ENCODE measurements at regions not wholly inside any gene's neighbourhood (a gene's known extent, or its start where the extent isn't known, plus 50 kb on each side); places are given as distances from the start of the nearest gene placed in this dataset.

DNA sequence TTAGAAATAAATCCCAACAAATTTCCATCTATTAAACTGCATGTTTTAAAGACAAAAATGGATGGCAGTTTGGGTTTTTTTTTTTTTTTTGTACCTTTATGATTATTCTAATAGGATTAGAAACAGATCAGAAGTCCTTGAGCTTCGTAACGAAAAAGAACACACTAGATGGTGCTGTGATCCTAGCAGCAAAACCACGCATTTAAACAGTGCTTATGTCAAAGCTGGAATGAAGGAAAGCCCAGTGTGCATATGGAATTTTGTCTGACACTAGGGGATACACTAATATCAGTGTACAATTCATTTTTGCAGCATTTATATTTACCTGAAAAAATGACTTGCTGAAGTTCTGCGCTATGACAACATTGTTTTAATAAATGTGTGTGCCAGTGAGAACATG lies 229.1 kb downstream of the VEGFC start:
- RAD21 ChIA-PET (ENCODE audit: low non-redundant PET in 1 of 2, low total read pairs in 2 of 2, uncharacterized antibody in 2 of 2, unreplicated experiment in 2 of 2), result no interaction called here
- no peaks in the 10 kb centered on the region for H3K9me2 ChIP-seq (ENCODE audit: insufficient read depth)
- DNase-seq (ENCODE audit: low read depth, low spot score) (no peak), ATAC-seq (no peak)
- intact Hi-C loops (cut with micrococcal nuclease), result no loop called here
- H3K27ac ChIP-seq (ENCODE audit: low read depth, low read length), result no peak overlapping the region
- H3K4me2 ChIP-seq (ENCODE audit: low read length), result no peak overlapping the region
- no peaks in the 10 kb centered on the region for H3K79me2 ChIP-seq (ENCODE audit: insufficient read depth, low read length)
- no TSS peak for BruUV-seq (replicated peaks)
- no peak overlapping the region for H3K4me3 ChIP-seq (replicated peaks in 1 of 2; ENCODE audit: low read depth in 1 of 2, low read length in 2 of 2)
- TF ChIP-seq EZH2phosphoT487 (IDR thresholded peaks at IDR 0.05; ENCODE audit: borderline replicate concordance) (no peak), RAD21 (IDR thresholded peaks at IDR 0.05; ENCODE audit: low read depth) (peak; percentile 38), CTCF (IDR thresholded peaks at IDR 0.05 in 2 of 3, conservative IDR thresholded peaks at IDR 0.05 in 1 of 3; ENCODE audit: borderline replicate concordance in 1 of 3, insufficient read depth in 1 of 3, low read depth in 2 of 3, low read length in 2 of 3) (peak in 1 of 3 experiments; percentile 25; a peak in 1 of 6 replicates), JUND (IDR thresholded peaks at IDR 0.05) (no peak)
- CTCF ChIA-PET, result interaction anchor here (0.7 to 2.6 kb wide), 2 partner anchors 22 to 484 kb away, joined by 3 to 15 read pairs; no protein-coding TSS in a partner anchor
- POLR2A ChIA-PET, result no interaction called here
- no peak overlapping the region for H3K9ac ChIP-seq (ENCODE audit: low read length)
- H3K27me3 ChIP-seq (ENCODE audit: insufficient read depth, low read length), result no peaks in the 10 kb centered on the region
- H4K20me1 ChIP-seq (ENCODE audit: insufficient read depth), result no peaks in the 10 kb centered on the region
- no peaks in the 10 kb centered on the region for H3K36me3 ChIP-seq (ENCODE audit: control insufficient read depth in 1 of 2, insufficient read depth in 2 of 2, low read length in 2 of 2)
- no peak overlapping the region for H2AFZ ChIP-seq (ENCODE audit: low read depth, low read length, poor library complexity, severe bottlenecking)
- H3K9me3 ChIP-seq (ENCODE audit: control insufficient read depth in 1 of 2, insufficient read depth in 1 of 2, low read depth in 1 of 2, low read length in 2 of 2), result no peaks in the 10 kb centered on the region
- no peaks in the 10 kb centered on the region for H3K4me1 ChIP-seq (ENCODE audit: control insufficient read depth in 1 of 2, insufficient read depth in 2 of 2, low read length in 2 of 2)

DNA sequence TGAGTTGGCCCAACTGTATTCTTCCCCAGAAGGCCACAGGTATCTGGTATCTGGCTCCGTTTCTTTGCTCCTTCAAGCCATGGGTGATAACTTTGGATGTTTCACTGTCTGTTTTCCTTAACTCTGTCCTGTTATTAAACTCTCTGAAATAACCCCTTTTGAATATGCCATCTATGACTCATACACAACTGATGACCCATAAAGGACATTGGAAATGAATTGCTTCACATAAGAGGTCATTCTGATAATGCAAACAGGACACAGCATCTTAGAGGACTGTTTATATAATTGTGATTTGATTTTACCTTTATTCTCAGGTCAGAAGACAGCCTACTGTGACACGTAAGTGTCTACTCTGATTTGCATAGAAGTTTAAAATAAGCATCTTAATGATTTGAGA lies 227.7 kb downstream of the VEGFC start:
- Histone ChIP-seq H3K4me1 (ENCODE audit: control insufficient read depth in 1 of 2, insufficient read depth in 2 of 2, low read length in 2 of 2) (no peaks in the 10 kb centered on the region), H3K4me3 (replicated peaks in 1 of 2; ENCODE audit: low read depth in 1 of 2, low read length in 2 of 2) (no peak overlapping the region), H3K9me3 (ENCODE audit: control insufficient read depth in 1 of 2, insufficient read depth in 1 of 2, low read depth in 1 of 2, low read length in 2 of 2) (no peaks in the 10 kb centered on the region), H3K9me2 (ENCODE audit: insufficient read depth) (no peaks in the 10 kb centered on the region), H2AFZ (ENCODE audit: low read depth, low read length, poor library complexity, severe bottlenecking) (no peak overlapping the region), H3K79me2 (ENCODE audit: insufficient read depth, low read length) (no peaks in the 10 kb centered on the region), H3K27ac (ENCODE audit: low read depth, low read length) (no peak overlapping the region), H4K20me1 (ENCODE audit: insufficient read depth) (no peaks in the 10 kb centered on the region), H3K9ac (ENCODE audit: low read length) (no peak overlapping the region), H3K27me3 (ENCODE audit: insufficient read depth, low read length) (no peaks in the 10 kb centered on the region), H3K4me2 (ENCODE audit: low read length) (no peak overlapping the region), H3K36me3 (ENCODE audit: control insufficient read depth in 1 of 2, insufficient read depth in 2 of 2, low read length in 2 of 2) (no peaks in the 10 kb centered on the region)
- intact Hi-C loops (cut with micrococcal nuclease), result no loop called here
- ATAC-seq (no peak), DNase-seq (ENCODE audit: low read depth, low spot score) (no peak)
- CTCF ChIA-PET, result no interaction called here
- no TSS peak for BruUV-seq (replicated peaks)
- RAD21 ChIA-PET (ENCODE audit: low non-redundant PET in 1 of 2, low total read pairs in 2 of 2, uncharacterized antibody in 2 of 2, unreplicated experiment in 2 of 2), result no interaction called here
- POLR2A ChIA-PET, result no interaction called here
- TF ChIP-seq RAD21 (IDR thresholded peaks at IDR 0.05; ENCODE audit: low read depth) (no peak), CBX3 (IDR thresholded peaks at IDR 0.05; ENCODE audit: low read depth) (no peak), FOSL1 (IDR thresholded peaks at IDR 0.05; ENCODE audit: low read depth) (no peak), CEBPB (IDR thresholded peaks at IDR 0.05; ENCODE audit: low read depth) (no peak), ZNF274 (IDR thresholded peaks at IDR 0.05; ENCODE audit: low read depth, low read length) (no peak)
